ENCODE measurements at regions not wholly inside any gene's neighbourhood (a gene's known extent, or its start where the extent isn't known, plus 50 kb on each side); places are given as distances from the start of the nearest gene placed in this dataset.
A peak's percentile ranks its signal among the peaks of the same experiment; 100 is the strongest.

GRCh38 chr14:97697772-97698171 lies 900.6 kb downstream of the VRK1 start:
- no peak for DNase-seq (ENCODE audit: low read depth in 4 of 4, low spot score in 1 of 4)

- no peak for DNase-seq (ENCODE audit: low read depth in 4 of 4, low spot score in 1 of 4)
Observed at GRCh38 chr14:97699026-97699425, 901.8 kb downstream of the VRK1 start.

- no peak for DNase-seq (ENCODE audit: low read depth in 4 of 4, low spot score in 1 of 4)
Observed at GRCh38 chr14:97703006-97703760, 906.0 kb downstream of the VRK1 start.

- DNase-seq (ENCODE audit: low read depth in 4 of 4, low spot score in 1 of 4) = no peak
Observed at GRCh38 chr14:97704316-97704885, 907.2 kb downstream of the VRK1 start.

- no peak for DNase-seq (ENCODE audit: low read depth in 4 of 4, low spot score in 1 of 4)
Observed at GRCh38 chr14:97705107-97705506, 907.9 kb downstream of the VRK1 start.

- DNase-seq (ENCODE audit: low read depth in 4 of 4, low spot score in 1 of 4) = no peak
Observed at GRCh38 chr14:97705976-97706375, 908.8 kb downstream of the VRK1 start.

GRCh38 chr14:97706819-97707218 lies 909.6 kb downstream of the VRK1 start:
- no peak for DNase-seq (ENCODE audit: low read depth in 4 of 4, low spot score in 1 of 4)

- DNase-seq (ENCODE audit: low read depth in 4 of 4, low spot score in 1 of 4) = no peak
Observed at GRCh38 chr14:97707603-97708002, 910.4 kb downstream of the VRK1 start.

- DNase-seq (ENCODE audit: low read depth in 4 of 4, low spot score in 1 of 4) = no peak
Observed at GRCh38 chr14:97709552-97709951, 912.4 kb downstream of the VRK1 start.

- DNase-seq (ENCODE audit: low read depth in 4 of 4, low spot score in 1 of 4) = no peak
Observed at GRCh38 chr14:97710726-97711125, 913.5 kb downstream of the VRK1 start.

GRCh38 chr14:97712471-97712870 lies 915.3 kb downstream of the VRK1 start:
- no peak for DNase-seq (ENCODE audit: low read depth in 4 of 4, low spot score in 1 of 4)

- DNase-seq (ENCODE audit: low read depth in 4 of 4, low spot score in 1 of 4) = peak in 1 of 4 experiments; percentile 30
Observed at GRCh38 chr14:97713023-97713422, 915.8 kb downstream of the VRK1 start.

- no peak for DNase-seq (ENCODE audit: low read depth in 4 of 4, low spot score in 1 of 4)
Observed at GRCh38 chr14:97718886-97719442, 921.8 kb downstream of the VRK1 start.

- no peak for DNase-seq (ENCODE audit: low read depth in 4 of 4, low spot score in 1 of 4)
Observed at GRCh38 chr14:97719931-97720330, 922.7 kb downstream of the VRK1 start.

GRCh38 chr14:97723351-97723750 lies 926.2 kb downstream of the VRK1 start:
- DNase-seq (ENCODE audit: low read depth in 4 of 4, low spot score in 1 of 4) = no peak

- no peak for DNase-seq (ENCODE audit: low read depth in 4 of 4, low spot score in 1 of 4)
Observed at GRCh38 chr14:97723819-97724218, 926.6 kb downstream of the VRK1 start.

GRCh38 chr14:97724265-97724731 lies 927.1 kb downstream of the VRK1 start:
- DNase-seq (ENCODE audit: low read depth in 4 of 4, low spot score in 1 of 4) = no peak

GRCh38 chr14:97726676-97727075 lies 929.5 kb downstream of the VRK1 start:
- DNase-seq (ENCODE audit: low read depth in 4 of 4, low spot score in 1 of 4) = no peak

- DNase-seq (ENCODE audit: low read depth in 4 of 4, low spot score in 1 of 4) = no peak
Observed at GRCh38 chr14:97730706-97731105, 933.5 kb downstream of the VRK1 start.

- DNase-seq (ENCODE audit: low read depth in 4 of 4, low spot score in 1 of 4) = no peak
Observed at GRCh38 chr14:97731800-97732199, 934.6 kb downstream of the VRK1 start.

GRCh38 chr14:97747316-97747715 lies 950.1 kb downstream of the VRK1 start:
- DNase-seq (ENCODE audit: low read depth in 4 of 4, low spot score in 1 of 4) = no peak

- no peak for DNase-seq (ENCODE audit: low read depth in 4 of 4, low spot score in 1 of 4)
Observed at GRCh38 chr14:97748616-97749015, 951.4 kb downstream of the VRK1 start.

- DNase-seq (ENCODE audit: low read depth in 4 of 4, low spot score in 1 of 4) = no peak
Observed at GRCh38 chr14:97757491-97757890, 960.3 kb downstream of the VRK1 start.
